D721Med (cell line): ENCODE measurements at regions not wholly inside any gene's neighbourhood (a gene's known extent, or its start where the extent isn't known, plus 50 kb on each side); places are given as distances from the start of the nearest gene placed in this dataset.

Experiments
- DNase-seq: peaks from one replicate; pipeline ENCODE4 v3.0.0; 2011; ENCODE audit warnings: low spot score; ENCODE audit not compliant: insufficient read length
- FAIRE-seq: peaks from 2 replicates; lab custom pipeline; 2011; peaks lifted over from hg19 to GRCh38; lab: Jason Lieb, UNC
- TF ChIP-seq, protein P1 (sequence below): IDR thresholded peaks from 2 replicates; pipeline ENCODE4 v1.5.1; 2012; ENCODE audit warnings: mild to moderate bottlenecking, control low read depth; ENCODE audit not compliant: insufficient read depth; ENCODE audit errors: missing control alignments

DNA sequence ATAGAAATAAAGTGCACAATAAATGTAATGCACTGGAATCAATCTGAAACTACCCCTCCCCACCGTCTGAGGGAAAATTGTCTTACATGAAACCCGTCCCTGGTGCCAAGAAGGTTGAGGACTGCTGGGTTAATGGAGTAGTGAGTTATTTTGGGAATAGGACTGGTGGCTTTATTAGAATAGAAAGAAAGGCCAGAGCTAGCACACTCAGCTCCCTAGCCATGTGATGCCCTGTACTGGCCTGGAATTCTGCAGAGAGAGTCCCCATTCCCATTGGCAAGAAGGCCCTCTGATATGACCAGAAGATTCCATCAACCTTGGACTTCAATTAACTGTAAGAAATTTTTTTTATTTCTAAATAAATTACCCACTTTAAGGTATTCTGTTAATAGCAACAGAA, 393.5 kb upstream of the PCDH9 start:
- TF ChIP-seq, protein P1, sequence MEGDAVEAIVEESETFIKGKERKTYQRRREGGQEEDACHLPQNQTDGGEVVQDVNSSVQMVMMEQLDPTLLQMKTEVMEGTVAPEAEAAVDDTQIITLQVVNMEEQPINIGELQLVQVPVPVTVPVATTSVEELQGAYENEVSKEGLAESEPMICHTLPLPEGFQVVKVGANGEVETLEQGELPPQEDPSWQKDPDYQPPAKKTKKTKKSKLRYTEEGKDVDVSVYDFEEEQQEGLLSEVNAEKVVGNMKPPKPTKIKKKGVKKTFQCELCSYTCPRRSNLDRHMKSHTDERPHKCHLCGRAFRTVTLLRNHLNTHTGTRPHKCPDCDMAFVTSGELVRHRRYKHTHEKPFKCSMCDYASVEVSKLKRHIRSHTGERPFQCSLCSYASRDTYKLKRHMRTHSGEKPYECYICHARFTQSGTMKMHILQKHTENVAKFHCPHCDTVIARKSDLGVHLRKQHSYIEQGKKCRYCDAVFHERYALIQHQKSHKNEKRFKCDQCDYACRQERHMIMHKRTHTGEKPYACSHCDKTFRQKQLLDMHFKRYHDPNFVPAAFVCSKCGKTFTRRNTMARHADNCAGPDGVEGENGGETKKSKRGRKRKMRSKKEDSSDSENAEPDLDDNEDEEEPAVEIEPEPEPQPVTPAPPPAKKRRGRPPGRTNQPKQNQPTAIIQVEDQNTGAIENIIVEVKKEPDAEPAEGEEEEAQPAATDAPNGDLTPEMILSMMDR = no peak
- FAIRE-seq (no peak), DNase-seq (no peak)

DNA sequence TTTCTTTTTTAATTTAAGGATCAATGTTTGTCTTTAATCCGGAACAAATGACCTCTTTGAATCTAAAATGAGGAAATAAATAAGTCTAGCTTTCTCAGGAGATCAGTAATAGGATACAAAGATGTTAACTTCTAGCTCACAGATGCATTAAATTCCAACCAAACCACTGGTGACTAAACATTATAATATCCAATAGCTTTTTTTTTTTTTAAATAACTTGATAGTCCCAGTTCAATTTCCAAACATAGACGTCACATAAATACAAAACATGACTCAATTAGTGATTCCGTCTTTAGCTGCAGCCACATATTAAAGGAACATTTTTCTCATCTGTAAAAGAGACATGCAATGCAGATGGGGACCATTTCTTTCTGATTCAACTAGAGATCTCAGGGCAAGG, 390.5 kb upstream of the PCDH9 start:
- no peak for DNase-seq
- TF ChIP-seq, protein P1 = no peak
- no peak for FAIRE-seq

DNA sequence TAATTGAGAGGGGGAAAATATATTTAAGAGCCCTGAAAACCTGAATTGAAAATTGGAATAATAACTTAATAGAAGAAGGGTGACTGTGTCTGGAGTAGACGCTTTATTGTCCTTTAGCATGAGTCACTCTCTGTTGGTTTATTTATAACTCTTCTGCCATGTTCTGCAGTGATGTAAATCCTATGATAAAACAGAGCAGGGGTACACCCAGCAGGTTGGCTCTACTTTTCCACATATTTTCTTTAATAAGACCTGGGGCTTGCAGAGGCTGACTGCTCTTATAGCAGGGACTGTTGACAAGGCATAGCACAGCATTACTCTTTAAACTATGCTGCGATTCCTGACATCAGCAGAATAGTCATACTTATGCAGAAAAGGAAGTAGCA, 389.9 kb upstream of the PCDH9 start:
- TF ChIP-seq, protein P1 = no peak
- no peak for DNase-seq
- no peak for FAIRE-seq

DNA sequence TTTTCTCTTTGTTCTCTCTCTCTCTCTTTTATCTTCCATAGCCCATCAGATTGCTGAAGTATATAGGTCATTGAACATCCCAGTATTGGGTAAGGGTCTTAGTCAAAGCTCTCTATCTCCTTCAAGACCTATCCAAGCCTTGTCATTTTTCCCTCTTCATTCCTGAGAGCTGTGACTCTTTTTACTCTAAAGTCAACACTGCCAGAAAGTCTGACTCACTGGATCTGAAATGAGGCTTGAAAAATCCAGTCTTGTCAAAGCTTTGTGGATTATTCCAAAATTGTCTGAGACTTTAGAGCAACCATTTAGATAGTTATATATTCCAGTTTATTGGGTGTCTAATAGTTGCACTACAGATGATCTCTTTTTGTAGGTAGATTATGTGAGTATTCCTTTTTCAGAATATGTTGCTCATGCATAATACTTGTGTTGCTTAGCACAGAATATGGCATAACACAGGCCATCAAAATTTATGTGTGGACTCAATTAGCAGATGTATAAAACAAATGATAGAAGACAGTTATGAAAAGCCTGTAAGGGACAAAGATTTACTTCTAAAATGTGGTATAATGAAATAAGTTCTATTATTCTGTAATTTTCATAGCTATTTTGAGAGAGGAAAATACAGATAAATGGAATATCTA, 389.3 kb upstream of the PCDH9 start:
- TF ChIP-seq, protein P1 = no peak
- FAIRE-seq (no peak), DNase-seq (no peak)

DNA sequence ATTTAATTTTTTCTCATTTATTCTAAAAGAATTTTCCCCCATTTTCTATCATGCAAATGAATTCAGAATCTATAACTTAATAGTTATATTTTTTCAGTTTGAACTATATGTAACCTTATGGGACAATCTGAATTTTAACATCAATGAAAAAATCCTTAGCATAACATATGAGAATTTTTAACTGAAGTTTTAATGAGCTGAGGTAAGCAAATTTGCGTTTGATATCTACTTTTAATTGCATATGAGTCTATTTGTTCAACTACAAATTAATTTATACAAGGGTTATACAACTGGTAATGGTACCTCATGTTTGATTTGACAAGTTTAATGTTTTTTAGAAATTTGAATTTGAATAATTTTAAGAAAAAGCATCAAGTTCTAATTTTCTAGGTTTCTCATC, 384.4 kb upstream of the PCDH9 start:
- DNase-seq (no peak), FAIRE-seq (no peak)
- TF ChIP-seq, protein P1 = no peak

DNA sequence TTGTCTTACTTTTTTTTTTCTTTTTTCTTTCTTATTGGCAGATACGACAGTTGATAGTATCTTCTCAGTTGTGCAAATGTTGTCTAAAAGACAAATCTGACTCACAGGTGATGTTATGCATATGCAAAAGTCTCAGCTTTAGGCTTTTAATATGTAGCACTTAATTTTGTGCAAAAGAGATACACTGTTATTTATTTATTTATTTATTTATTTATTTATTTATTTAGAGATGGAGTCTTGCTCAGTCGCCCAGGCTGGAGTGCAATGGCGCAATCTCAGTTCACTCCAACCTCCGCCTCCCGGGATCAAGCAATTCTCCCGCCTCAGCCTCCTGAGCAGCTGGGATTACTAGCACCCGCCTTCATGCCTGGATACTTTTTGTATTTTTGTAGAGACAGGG, 383.9 kb upstream of the PCDH9 start:
- TF ChIP-seq, protein P1 = no peak
- FAIRE-seq (no peak), DNase-seq (no peak)

DNA sequence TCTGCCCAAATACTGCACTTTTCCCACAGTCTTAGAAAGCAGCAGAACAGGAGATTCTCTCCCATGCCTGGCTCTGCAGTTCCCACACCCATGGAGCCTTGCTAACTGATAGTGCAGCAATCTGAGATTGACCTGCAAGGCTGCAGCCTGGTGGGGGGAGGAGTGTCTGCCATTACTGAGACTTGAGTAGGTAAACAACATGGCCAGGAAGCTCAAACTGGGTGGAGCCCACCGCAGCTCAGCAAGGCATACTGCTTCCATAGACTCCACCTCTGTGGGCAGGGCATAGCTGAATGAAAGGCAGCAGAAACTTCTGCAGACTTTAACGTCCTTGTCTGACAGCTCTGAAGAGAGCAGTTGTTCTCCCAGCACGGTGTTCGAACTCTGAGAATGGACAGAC, 358.5 kb upstream of the PCDH9 start:
- DNase-seq (no peak), FAIRE-seq (no peak)
- TF ChIP-seq, protein P1 = no peak
